ENCODE measurements at regions not wholly inside any gene's neighbourhood (a gene's known extent, or its start where the extent isn't known, plus 50 kb on each side); places are given as distances from the start of the nearest gene placed in this dataset.

DNA sequence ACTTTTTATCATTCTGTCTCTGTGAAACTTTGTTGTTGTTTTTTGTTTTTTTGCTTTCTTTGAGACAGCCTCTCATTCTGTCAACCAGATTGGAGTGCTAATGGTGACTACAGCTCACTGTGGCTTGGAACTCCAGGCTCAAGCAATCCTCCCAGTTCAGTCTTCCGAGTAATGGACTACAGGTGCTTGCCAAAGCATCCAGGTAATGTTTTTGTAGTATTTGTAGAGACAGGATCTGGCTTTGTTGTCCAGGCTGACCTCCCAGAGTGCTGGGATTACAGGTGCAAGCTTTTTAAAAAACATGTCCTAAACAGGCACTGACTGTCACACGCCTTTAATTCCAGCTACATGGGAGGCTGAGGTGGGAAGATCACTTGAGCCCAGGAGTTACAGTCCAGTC, 235.1 kb downstream of the MEF2C start:
- ChIA-PET RAD21 (ENCODE audit: unreplicated experiment) (no interaction called here), CTCF (interaction anchor here (1.5 to 1.8 kb wide), 2 partner anchors 18 to 32 kb away, joined by 3 to 5 read pairs; no protein-coding TSS in a partner anchor), POLR2A (no interaction called here), SMC1A (ENCODE audit: uncharacterized antibody, unreplicated experiment) (interaction anchor here (0.6 to 0.7 kb wide), 2 partner anchors 159 to 960 kb away, joined by 3 read pairs; no protein-coding TSS in a partner anchor)
- 0% methylated on average over 2 of the region's 2 CpGs for WGBS (ENCODE audit: insufficient coverage, insufficient replicate concordance, low lambda C conversion rate, missing lambda C conversion rate)
- H3K9me3 ChIP-seq (replicated peaks; ENCODE audit: control insufficient read depth, insufficient read depth, low read length), result no peaks in the 10 kb centered on the region
- H3K27me3 ChIP-seq (replicated peaks in 1 of 2; ENCODE audit: control insufficient read depth in 2 of 2, insufficient read depth in 2 of 2, low read length in 1 of 2), result no peaks in the 10 kb centered on the region
- DNase-seq (ENCODE audit: low read depth, low spot score), result no peak
- no peaks in the 10 kb centered on the region for H4K20me1 ChIP-seq (ENCODE audit: control insufficient read depth, insufficient read depth)
- in situ Hi-C loops (cut with MboI) (no loop called here), intact Hi-C loops (cut with micrococcal nuclease; ENCODE audit: unreplicated experiment) (no loop called here)
- no peak overlapping the region for H3K27ac ChIP-seq (ENCODE audit: control insufficient read depth, insufficient read depth)
- TF ChIP-seq DPF2 (IDR thresholded peaks at IDR 0.05), result no peak
- no peak overlapping the region for H3K4me3 ChIP-seq
- no peaks in the 10 kb centered on the region for H3K79me2 ChIP-seq (ENCODE audit: control insufficient read depth, insufficient read depth, low read length)
- H3K36me3 ChIP-seq (ENCODE audit: control insufficient read depth in 2 of 2, insufficient read depth in 2 of 2, low read length in 1 of 2), result no peaks in the 10 kb centered on the region
- H3K4me2 ChIP-seq (ENCODE audit: control insufficient read depth, insufficient read depth), result no peak overlapping the region
- no peak for ATAC-seq
- no TSS peak for BruUV-seq (replicated peaks)
- no peak overlapping the region for H3K9ac ChIP-seq (ENCODE audit: control insufficient read depth, insufficient read depth, low read length)
- no peak for FAIRE-seq
- no peaks in the 10 kb centered on the region for H3K4me1 ChIP-seq (ENCODE audit: control insufficient read depth, insufficient read depth, low read length)
- H2AFZ ChIP-seq (ENCODE audit: control insufficient read depth, low read depth, low read length), result no peak overlapping the region

DNA sequence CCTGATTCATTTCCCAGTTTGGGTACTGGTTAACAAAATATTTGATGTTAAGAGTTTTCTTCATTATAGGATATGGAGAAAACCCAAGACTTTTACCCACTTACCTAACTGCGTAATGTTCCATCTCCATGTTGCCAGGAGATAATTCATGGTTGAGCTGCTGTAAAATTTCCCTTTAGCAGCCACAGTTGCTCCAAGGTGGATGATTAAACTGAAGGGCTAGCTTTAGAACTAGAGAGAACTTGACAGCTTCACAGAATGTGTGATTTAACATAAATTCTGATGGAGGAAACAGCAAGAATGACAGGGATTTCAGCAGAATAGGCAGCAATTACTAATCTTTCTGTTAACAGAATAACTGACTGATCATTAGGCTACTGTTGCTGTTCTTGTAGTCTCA, 236.1 kb downstream of the MEF2C start:
- no peaks in the 10 kb centered on the region for H4K20me1 ChIP-seq (ENCODE audit: control insufficient read depth, insufficient read depth)
- FAIRE-seq, result no peak
- no peaks in the 10 kb centered on the region for H3K27me3 ChIP-seq (replicated peaks in 1 of 2; ENCODE audit: control insufficient read depth in 2 of 2, insufficient read depth in 2 of 2, low read length in 1 of 2)
- no peaks in the 10 kb centered on the region for H3K79me2 ChIP-seq (ENCODE audit: control insufficient read depth, insufficient read depth, low read length)
- H3K9me3 ChIP-seq (replicated peaks; ENCODE audit: control insufficient read depth, insufficient read depth, low read length), result no peaks in the 10 kb centered on the region
- no peaks in the 10 kb centered on the region for H3K4me1 ChIP-seq (ENCODE audit: control insufficient read depth, insufficient read depth, low read length)
- H3K4me2 ChIP-seq (ENCODE audit: control insufficient read depth, insufficient read depth), result no peak overlapping the region
- no peaks in the 10 kb centered on the region for H3K36me3 ChIP-seq (ENCODE audit: control insufficient read depth in 2 of 2, insufficient read depth in 2 of 2, low read length in 1 of 2)
- TF ChIP-seq GABPA (IDR thresholded peaks at IDR 0.05; ENCODE audit: low read depth), result no peak
- in situ Hi-C loops (cut with MboI), result no loop called here
- intact Hi-C loops (cut with micrococcal nuclease; ENCODE audit: unreplicated experiment), result no loop called here
- ATAC-seq, result no peak
- no peak overlapping the region for H3K27ac ChIP-seq (ENCODE audit: control insufficient read depth, insufficient read depth)
- SMC1A ChIA-PET (ENCODE audit: uncharacterized antibody, unreplicated experiment), result interaction anchor here (0.6 to 0.7 kb wide), 2 partner anchors 419 to 711 kb away, joined by 3 read pairs; no protein-coding TSS in a partner anchor
- DNase-seq (ENCODE audit: low read depth, low spot score), result no peak
- POLR2A ChIA-PET, result interaction anchor here (0.6 kb wide), 1 partner anchor 120 kb away, joined by 3 read pairs; no protein-coding TSS in a partner anchor
- RAD21 ChIA-PET (ENCODE audit: unreplicated experiment), result no interaction called here
- no peak overlapping the region for H3K9ac ChIP-seq (ENCODE audit: control insufficient read depth, insufficient read depth, low read length)
- no TSS peak for BruUV-seq (replicated peaks)
- H3K4me3 ChIP-seq, result no peak overlapping the region
- WGBS (ENCODE audit: insufficient coverage, insufficient replicate concordance, low lambda C conversion rate, missing lambda C conversion rate), result 84% methylated on average over 1 of the region's 1 CpG
- H2AFZ ChIP-seq (ENCODE audit: control insufficient read depth, low read depth, low read length), result no peak overlapping the region
- CTCF ChIA-PET, result interaction anchor here (1.5 to 1.8 kb wide), 2 partner anchors 20 to 33 kb away, joined by 3 to 5 read pairs; no protein-coding TSS in a partner anchor

Data from GM12878 (cell line).